H9 (cell line): ENCODE measurements at regions not wholly inside any gene's neighbourhood (a gene's known extent, or its start where the extent isn't known, plus 50 kb on each side); places are given as distances from the start of the nearest gene placed in this dataset.

ENCODE experiments used
- DNase-seq: peaks from one replicate; pipeline ENCODE4 v3.0.0-alpha.2; 2017
- H2AFZ ChIP-seq: one replicate; pipeline ENCODE4 v1.6.1; 2013; ENCODE audit warnings: mild to moderate bottlenecking, low read length, control low read depth, moderate library complexity
- H2AK5ac ChIP-seq: 2 replicates; pipeline ENCODE4 v1.6.1; 2013; ENCODE audit warnings: low read length, control low read depth, mixed read lengths; ENCODE audit not compliant: insufficient read length
- H2BK120ac ChIP-seq: one replicate; pipeline ENCODE4 v1.6.1; 2013; ENCODE audit warnings: low read depth, mild to moderate bottlenecking, low read length, control low read depth, inconsistent platforms; ENCODE audit not compliant: poor library complexity, severe bottlenecking
- H2BK12ac ChIP-seq: 2 replicates; pipeline ENCODE4 v1.6.1; 2013; ENCODE audit warnings: low read length, control low read depth, mixed read lengths, low read depth; ENCODE audit not compliant: insufficient read length
- H2BK15ac ChIP-seq: 2 replicates; pipeline ENCODE4 v1.6.1; 2013; ENCODE audit warnings: low read depth, low read length, control low read depth
- H2BK20ac ChIP-seq: one replicate; pipeline ENCODE4 v1.6.1; 2013; ENCODE audit warnings: low read depth, mild to moderate bottlenecking, low read length, control low read depth, inconsistent platforms; ENCODE audit not compliant: poor library complexity, severe bottlenecking
- H2BK5ac ChIP-seq: 2 replicates; pipeline ENCODE4 v1.6.1; 2013; ENCODE audit warnings: low read length, control low read depth, mixed read lengths; ENCODE audit not compliant: insufficient read length
- H3K14ac ChIP-seq: 2 replicates; pipeline ENCODE4 v1.6.1; 2013; ENCODE audit warnings: low read length, control low read depth; ENCODE audit not compliant: insufficient read depth
- H3K18ac ChIP-seq: 2 replicates; pipeline ENCODE4 v1.6.1; 2013; ENCODE audit warnings: low read depth, mild to moderate bottlenecking, mixed read lengths, low read length, control low read depth; ENCODE audit not compliant: insufficient read length
- H3K23ac ChIP-seq: 2 replicates; pipeline ENCODE4 v1.6.1; 2013; ENCODE audit warnings: low read length, control low read depth, mixed read lengths, low read depth; ENCODE audit not compliant: insufficient read length
- H3K23me2 ChIP-seq: 2 replicates; pipeline ENCODE4 v1.6.1; 2013; ENCODE audit warnings: low read depth, mild to moderate bottlenecking, mixed read lengths, low read length, control low read depth; ENCODE audit not compliant: insufficient read length, poor library complexity, severe bottlenecking
- H3K27ac ChIP-seq: 2 replicates; pipeline ENCODE4 v1.5.1; 2013; ENCODE audit warnings: low read length, control low read depth, mixed read lengths, low read depth; ENCODE audit not compliant: insufficient read length
- H3K27me3 ChIP-seq: 2 replicates; pipeline ENCODE4 v1.6.1; 2013; ENCODE audit warnings: low read length, control low read depth, inconsistent platforms; ENCODE audit not compliant: insufficient read depth
- H3K4ac ChIP-seq: 2 replicates; pipeline ENCODE4 v1.6.1; 2013; ENCODE audit warnings: low read depth, mild to moderate bottlenecking, control low read depth, inconsistent platforms, low read length, moderate library complexity
- H3K4me1 ChIP-seq: 2 replicates; pipeline ENCODE4 v1.6.1; 2013; ENCODE audit warnings: low read length, control low read depth, inconsistent platforms; ENCODE audit not compliant: insufficient read depth
- H3K4me2 ChIP-seq: 2 replicates; pipeline ENCODE4 v1.6.1; 2013; ENCODE audit warnings: low read length, control low read depth, mixed read lengths; ENCODE audit not compliant: insufficient read length, insufficient read depth
- H3K56ac ChIP-seq: 2 replicates; pipeline ENCODE4 v1.6.1; 2013; ENCODE audit warnings: low read depth, mild to moderate bottlenecking, mixed read lengths, low read length, control low read depth; ENCODE audit not compliant: insufficient read length
- H3K79me1 ChIP-seq: 2 replicates; pipeline ENCODE4 v1.6.1; 2013; ENCODE audit warnings: low read depth, mild to moderate bottlenecking, moderate library complexity, low read length, control low read depth, inconsistent platforms; ENCODE audit not compliant: insufficient read depth, poor library complexity, severe bottlenecking
- H3K79me2 ChIP-seq: 2 replicates; pipeline ENCODE4 v1.6.1; 2013; ENCODE audit warnings: low read length, control low read depth, inconsistent platforms; ENCODE audit not compliant: insufficient read depth
- H3K9ac ChIP-seq: 2 replicates; pipeline ENCODE4 v1.6.1; 2013; ENCODE audit warnings: low read length, control low read depth, mixed read lengths; ENCODE audit not compliant: insufficient read length; ENCODE audit errors: extremely low read depth
- H3K9me3 ChIP-seq: one replicate; pipeline ENCODE4 v1.6.1; 2013; ENCODE audit warnings: low read depth, low read length, inconsistent platforms; ENCODE audit not compliant: control insufficient read depth
- H3T11ph ChIP-seq: one replicate; pipeline ENCODE4 v1.6.1; 2013; ENCODE audit warnings: mild to moderate bottlenecking, low read length, control low read depth, inconsistent platforms
- H4K20me1 ChIP-seq: one replicate; pipeline ENCODE4 v1.6.1; 2013; ENCODE audit not compliant: control insufficient read depth, insufficient read length, insufficient read depth
- H4K5ac ChIP-seq: 2 replicates; pipeline ENCODE4 v1.6.1; 2013; ENCODE audit warnings: low read depth, mild to moderate bottlenecking, mixed read lengths, low read length, control low read depth; ENCODE audit not compliant: insufficient read length
- H4K8ac ChIP-seq: replicated peaks from 2 replicates; pipeline ENCODE4 v1.6.1; 2013; ENCODE audit warnings: low read length, control low read depth, mixed read lengths, low read depth; ENCODE audit not compliant: insufficient read length
- H4K91ac ChIP-seq: 2 replicates; pipeline ENCODE4 v1.6.1; 2013; ENCODE audit warnings: low read depth, mild to moderate bottlenecking, moderate library complexity, mixed read lengths, low read length, control low read depth; ENCODE audit not compliant: insufficient read length
- H3K27ac Mint-ChIP-seq, 3 experiments: 2 replicates in 2 of 3; 3 replicates in 1 of 3; pipeline ENCODE4 v1.8.0; 2020 to 2021; ENCODE audit warnings: mixed read lengths in 3 of 3, mild to moderate bottlenecking in 1 of 3, moderate library complexity in 1 of 3
- H3K27me3 Mint-ChIP-seq: 2 replicates; pipeline ENCODE4 v1.8.0; 2021; ENCODE audit warnings: low read depth, mild to moderate bottlenecking, moderate library complexity, mixed read lengths
- H3K36me3 Mint-ChIP-seq, 3 experiments: 2 replicates in 2 of 3; 3 replicates in 1 of 3; pipeline ENCODE4 v1.8.0; 2020 to 2021; ENCODE audit warnings: low read depth in 3 of 3, mixed read lengths in 3 of 3; ENCODE audit not compliant: insufficient read depth in 1 of 3
- H3K4me1 Mint-ChIP-seq, 2 experiments: 2 replicates each; pipeline ENCODE4 v1.8.0; 2020; ENCODE audit warnings: mixed read lengths in 2 of 2
- H3K4me3 Mint-ChIP-seq, 2 experiments: 2 replicates in 1 of 2; 3 replicates in 1 of 2; pipeline ENCODE4 v1.8.0; 2020 to 2021; ENCODE audit warnings: mild to moderate bottlenecking in 2 of 2, mixed read lengths in 2 of 2, moderate library complexity in 1 of 2
- H3K9me3 Mint-ChIP-seq, 2 experiments: 2 replicates in 1 of 2; 3 replicates in 1 of 2; pipeline ENCODE4 v1.8.0; 2020; ENCODE audit warnings: mild to moderate bottlenecking in 2 of 2, mixed read lengths in 2 of 2, moderate library complexity in 1 of 2
- WGBS: extraction: QIAGEN DNeasy Blood & Tissue Kit; methylation state at CpG from one replicate; pipeline ENCODE4 v1.1.7; 2013; ENCODE audit warnings: missing lambda C conversion rate, low lambda C conversion rate, mixed read lengths; ENCODE audit not compliant: insufficient read length; ENCODE audit errors: extremely low coverage; 5-methylcytosine and 5-hydroxymethylcytosine counted together
- TF ChIP-seq, protein P1 (sequence below): fragments of 200-600 bp; sonication (generic); conservative IDR thresholded peaks from 3 replicates; pipeline ENCODE4 v1.8.0; 2021; ENCODE audit warnings: antibody characterized with exemption, mild to moderate bottlenecking

DNA sequence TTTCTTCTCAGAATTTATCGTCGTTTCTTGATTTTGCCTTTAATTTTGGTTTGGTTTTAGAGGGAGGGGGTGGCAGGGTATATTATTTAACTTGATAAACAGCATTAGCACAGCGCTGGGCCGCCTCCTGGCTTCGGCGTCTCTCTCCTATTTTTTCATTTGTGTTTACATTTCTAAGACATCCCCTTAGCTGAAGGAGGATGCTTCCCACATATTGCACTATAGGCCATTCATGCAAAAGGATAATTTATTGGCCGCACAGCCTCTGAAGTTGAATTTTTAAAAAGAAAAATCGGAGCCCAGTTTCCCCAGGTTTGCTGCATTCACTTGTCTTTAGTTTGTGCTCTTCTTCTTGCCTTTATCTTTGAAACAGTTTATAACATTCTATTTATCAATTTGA is 497.4 kb upstream of the ZFHX3 start:
- Mint-ChIP-seq H3K36me3 (no peaks in the 10 kb centered on the region), H3K4me3 (no peak overlapping the region), H3K27ac (peak overlapping the region in 1 of 3 experiments; percentile 31; a peak in 1 of 7 replicates), H3K9me3 (no peaks in the 10 kb centered on the region), H3K27me3 (no peaks in the 10 kb centered on the region), H3K4me1 (peaks cover 44 to 51% of the 10 kb centered on the region in 2 experiments)
- no peaks in the 10 kb centered on the region for H3K9me3 ChIP-seq
- H2BK5ac ChIP-seq, result no peak overlapping the region
- no peaks in the 10 kb centered on the region for H3K79me2 ChIP-seq
- no peak overlapping the region for H2BK12ac ChIP-seq
- no peak overlapping the region for H3K4me2 ChIP-seq
- H3K4me1 ChIP-seq, result peaks cover 5% of the 10 kb centered on the region; the same call in 1 of the 2 replicates
- H3K4ac ChIP-seq, result no peak overlapping the region
- H3K14ac ChIP-seq, result no peak overlapping the region
- TF ChIP-seq, protein P1, sequence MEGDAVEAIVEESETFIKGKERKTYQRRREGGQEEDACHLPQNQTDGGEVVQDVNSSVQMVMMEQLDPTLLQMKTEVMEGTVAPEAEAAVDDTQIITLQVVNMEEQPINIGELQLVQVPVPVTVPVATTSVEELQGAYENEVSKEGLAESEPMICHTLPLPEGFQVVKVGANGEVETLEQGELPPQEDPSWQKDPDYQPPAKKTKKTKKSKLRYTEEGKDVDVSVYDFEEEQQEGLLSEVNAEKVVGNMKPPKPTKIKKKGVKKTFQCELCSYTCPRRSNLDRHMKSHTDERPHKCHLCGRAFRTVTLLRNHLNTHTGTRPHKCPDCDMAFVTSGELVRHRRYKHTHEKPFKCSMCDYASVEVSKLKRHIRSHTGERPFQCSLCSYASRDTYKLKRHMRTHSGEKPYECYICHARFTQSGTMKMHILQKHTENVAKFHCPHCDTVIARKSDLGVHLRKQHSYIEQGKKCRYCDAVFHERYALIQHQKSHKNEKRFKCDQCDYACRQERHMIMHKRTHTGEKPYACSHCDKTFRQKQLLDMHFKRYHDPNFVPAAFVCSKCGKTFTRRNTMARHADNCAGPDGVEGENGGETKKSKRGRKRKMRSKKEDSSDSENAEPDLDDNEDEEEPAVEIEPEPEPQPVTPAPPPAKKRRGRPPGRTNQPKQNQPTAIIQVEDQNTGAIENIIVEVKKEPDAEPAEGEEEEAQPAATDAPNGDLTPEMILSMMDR, result no peak
- no peak overlapping the region for H3K23ac ChIP-seq
- H4K5ac ChIP-seq, result no peak overlapping the region
- no peak overlapping the region for H2BK15ac ChIP-seq
- no peak overlapping the region for H2AFZ ChIP-seq
- H3K18ac ChIP-seq, result no peak overlapping the region
- H3K23me2 ChIP-seq, result no peaks in the 10 kb centered on the region
- no CpG with 5 or more reads among the region's 8 CpGs for WGBS
- DNase-seq, result no peak
- no peaks in the 10 kb centered on the region for H3K79me1 ChIP-seq
- H3K9ac ChIP-seq, result no peak overlapping the region
- no peak overlapping the region for H2BK120ac ChIP-seq
- no peak overlapping the region for H4K91ac ChIP-seq
- no peak overlapping the region for H2AK5ac ChIP-seq
- H3T11ph ChIP-seq, result no peak overlapping the region
- no peak overlapping the region for H3K27ac ChIP-seq
- no peak overlapping the region for H2BK20ac ChIP-seq
- H3K27me3 ChIP-seq, result no peaks in the 10 kb centered on the region
- H4K20me1 ChIP-seq, result no peaks in the 10 kb centered on the region
- no peak overlapping the region for H3K56ac ChIP-seq
- H4K8ac ChIP-seq, result no peak overlapping the region
